GM19328 (cell line): ENCODE measurements at regions not wholly inside any gene's neighbourhood (a gene's known extent, or its start where the extent isn't known, plus 50 kb on each side); places are given as distances from the start of the nearest gene placed in this dataset.
"Not testable (repeated sequence)": the region's sequence is repeated elsewhere in the genome, so short reads cannot be mapped to it uniquely, and the experiment has no call there.

Source experiments
- ATAC-seq: cut with Tn5 transposase; IDR thresholded peaks from one replicate; pipeline ENCODE4 v1.9.1; 2021; ENCODE audit warnings: mild to moderate bottlenecking, moderate library complexity; ENCODE audit not compliant: unreplicated experiment

DNA sequence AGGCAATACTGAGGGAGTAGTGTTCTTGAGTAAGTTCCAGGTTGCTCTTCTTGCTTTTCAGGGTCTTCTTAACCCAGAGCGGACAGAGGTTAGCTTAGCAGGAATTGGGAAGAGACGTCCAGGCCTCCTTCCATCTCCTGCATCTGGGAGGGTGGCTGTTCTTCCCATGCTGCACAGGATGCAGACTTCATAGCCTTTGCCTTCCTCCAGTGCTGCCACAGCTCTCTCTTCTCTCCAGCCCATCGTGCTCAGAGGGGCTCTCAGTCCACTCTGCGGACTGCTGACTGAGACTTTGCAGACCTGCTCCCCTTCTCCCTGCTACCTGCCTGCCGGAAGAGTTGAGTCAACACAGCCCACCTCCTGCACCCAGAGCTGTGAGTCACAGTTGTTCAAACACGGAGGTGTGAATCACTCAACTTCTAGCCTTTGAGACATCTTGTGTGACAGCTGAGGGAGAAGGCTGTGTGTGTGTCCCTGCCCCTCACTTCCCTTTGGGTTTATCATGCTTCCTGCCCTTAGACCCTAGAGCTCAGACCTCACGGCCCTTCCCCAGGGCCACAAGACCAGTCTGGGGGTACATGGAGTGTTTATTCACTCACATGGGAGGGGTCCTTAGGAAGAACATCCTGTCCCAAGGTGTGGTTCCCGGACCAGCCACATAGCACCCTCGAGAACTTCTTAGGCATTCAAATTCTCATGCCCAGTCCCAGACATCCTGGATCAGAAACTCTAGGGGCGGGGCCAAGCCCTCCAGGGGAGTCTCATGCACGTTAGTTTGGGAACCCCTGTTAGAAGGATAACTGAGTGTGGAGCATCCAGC, 158.3 kb upstream of the CACNA1E start:
- ATAC-seq: no peak

DNA sequence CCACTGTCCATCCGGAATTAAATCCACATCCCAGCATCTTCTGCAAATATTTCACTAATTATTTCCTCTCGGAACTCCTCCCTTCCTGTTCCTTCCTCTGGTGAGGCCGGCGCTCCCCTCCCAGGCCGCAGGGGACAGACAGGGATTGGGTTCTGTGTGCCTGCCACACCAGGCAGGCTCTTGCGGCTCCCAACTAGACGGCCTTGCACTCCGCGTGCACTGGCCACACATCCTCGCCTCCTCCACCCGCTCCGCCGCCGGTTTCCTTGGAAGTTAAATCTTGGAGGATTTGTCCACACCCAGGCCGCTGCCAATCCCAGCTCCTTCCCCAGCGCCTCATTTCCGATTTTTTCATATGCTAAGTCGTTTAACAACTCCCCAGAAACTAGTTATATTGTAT, 157.6 kb upstream of the CACNA1E start:
- not testable (repeated sequence) for ATAC-seq

DNA sequence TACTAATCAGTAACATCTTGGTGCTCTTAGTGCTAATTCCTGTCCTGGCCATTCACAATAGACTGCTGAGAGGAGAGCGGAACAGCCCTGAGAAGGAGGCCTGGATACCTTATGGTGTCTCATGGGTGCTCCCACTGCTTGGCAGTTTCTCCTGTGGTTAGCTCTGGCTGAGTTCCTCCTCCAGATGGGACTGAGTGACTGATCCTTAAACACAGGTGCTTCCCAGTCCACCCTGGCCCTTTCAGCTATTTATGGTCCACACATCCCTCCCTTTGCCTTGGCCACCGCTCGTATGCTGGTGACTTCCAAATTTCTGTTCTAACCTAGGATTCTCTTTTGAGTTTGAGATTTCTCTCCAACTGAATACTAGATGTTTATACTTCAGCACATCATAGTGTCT, 157.0 kb upstream of the CACNA1E start:
- no peak for ATAC-seq

DNA sequence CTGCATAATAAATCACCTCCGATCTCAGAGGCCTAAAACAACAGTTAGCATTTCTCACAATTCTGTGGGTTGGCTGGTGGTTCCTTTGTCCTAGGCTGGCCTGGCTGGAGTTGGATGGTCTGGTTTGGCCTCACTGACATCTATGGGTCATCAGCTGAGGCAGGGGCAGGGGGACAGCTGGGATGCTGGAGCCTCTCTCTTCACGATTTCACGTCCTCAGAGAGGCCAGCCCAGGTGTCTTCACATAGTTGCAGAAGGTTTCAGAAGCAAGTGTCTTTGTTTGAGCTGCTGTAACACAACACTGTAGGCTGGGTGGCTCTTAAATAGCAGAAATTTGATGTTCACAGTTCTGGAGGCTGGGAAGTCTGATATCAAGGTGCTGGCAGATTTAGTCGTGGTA, 155.5 kb upstream of the CACNA1E start:
- ATAC-seq: no peak

DNA sequence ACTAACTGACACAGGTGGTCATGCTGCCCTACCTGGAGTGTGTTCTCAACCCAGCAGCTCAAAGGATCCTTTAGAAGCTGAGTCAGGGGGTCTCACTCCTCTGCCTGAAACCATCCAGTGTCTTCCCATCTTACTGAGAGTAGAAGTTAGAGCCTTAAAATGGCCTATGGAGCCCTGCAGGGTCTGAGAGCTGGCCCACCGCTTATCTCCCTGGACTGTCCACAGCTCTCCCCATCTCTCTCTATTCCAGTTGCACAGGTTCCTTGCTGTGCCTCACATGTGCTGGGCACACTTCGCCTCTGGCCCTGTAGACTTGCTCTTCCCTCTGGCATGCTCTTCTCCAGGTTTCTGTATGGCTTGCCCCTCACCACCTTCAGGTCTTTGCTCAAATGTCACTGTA, 148.6 kb upstream of the CACNA1E start:
- ATAC-seq: no peak

DNA sequence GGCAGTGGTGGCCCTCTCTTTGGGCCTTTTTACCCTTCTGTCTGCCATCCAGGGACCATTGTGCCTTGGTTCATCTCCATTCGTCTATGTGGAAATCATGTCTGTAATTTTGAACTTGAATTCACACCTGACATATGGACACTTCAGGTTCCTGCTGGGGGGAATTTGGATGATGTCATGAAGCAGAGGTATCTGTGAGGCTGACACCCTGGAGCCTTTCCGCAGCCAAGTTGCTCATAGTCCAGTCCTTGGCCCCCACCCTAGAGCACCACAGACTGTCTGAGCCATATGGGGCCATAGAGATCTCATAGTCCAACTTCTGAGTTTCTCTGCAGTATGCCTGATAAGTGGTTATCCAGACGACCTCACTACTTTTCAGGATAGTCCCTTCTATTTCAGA, 147.7 kb upstream of the CACNA1E start:
- ATAC-seq: no peak

DNA sequence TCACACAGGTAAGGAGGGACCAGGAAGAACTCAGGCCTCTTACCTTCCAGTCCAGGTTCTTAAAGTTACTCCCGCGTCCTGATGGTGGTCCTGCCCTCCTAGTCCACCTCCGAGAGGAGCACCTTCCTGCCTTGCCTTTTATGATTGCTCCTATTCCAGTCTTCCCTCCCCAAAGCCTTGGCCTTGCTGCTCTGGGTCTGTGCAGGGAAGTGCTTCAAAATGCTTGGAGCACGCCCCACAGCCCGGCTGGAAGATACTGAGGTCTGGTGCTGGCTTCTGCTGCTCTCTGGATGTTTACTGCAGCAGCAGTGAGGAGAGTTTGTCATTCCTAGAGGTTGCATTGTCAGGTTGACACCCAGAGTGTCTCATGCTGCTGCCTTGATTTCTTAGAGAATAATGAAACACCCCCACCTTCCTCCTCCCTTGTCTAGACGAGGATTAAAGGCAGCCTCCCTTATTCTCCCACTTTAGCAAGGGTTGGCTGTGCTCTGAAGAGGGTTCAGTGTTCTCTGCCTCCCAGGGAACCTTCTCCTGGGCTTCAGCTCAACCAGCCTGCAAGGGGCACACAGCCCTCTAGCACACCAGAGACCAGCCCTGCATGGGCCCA, 142.2 kb upstream of the CACNA1E start:
- no peak for ATAC-seq

DNA sequence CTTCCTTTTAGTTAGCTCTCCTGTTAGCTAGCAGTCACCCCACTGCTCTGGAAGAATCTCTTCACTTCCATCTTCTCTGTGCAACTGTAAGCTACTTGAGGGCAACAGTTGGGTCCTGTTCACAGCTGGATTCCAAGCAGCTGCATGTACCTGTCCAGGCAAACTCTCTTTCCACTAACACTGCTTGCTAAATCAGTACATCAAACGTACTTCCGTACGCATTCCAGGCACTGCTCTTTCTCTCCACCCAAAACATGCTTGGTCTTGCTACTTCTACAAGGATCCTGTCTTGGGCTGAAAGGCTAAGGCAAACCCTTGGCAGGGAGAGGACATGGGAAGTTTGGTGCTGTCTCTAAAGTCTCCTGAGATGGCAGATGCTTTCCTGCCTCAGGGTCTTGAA, 139.2 kb upstream of the CACNA1E start:
- no peak for ATAC-seq

DNA sequence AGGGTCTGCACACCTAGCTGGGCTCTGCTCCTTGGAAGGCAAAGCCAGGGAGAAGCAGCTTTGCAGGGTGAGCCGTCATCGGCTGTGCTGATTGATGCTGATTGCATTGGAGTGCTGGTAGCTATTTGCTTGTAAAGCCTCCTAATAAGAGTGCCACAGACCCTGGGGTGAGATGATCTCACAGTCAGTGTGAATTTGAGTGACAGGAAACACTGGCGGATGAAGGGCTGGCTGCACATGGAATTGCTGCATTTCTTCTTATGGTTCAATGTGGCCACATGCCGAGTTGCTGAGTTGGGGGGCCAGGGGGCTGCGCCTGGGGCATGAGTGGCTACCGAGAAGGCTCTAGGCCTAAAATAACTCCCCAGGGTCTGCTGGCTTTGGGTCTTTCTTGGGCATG, 138.2 kb upstream of the CACNA1E start:
- no peak for ATAC-seq

DNA sequence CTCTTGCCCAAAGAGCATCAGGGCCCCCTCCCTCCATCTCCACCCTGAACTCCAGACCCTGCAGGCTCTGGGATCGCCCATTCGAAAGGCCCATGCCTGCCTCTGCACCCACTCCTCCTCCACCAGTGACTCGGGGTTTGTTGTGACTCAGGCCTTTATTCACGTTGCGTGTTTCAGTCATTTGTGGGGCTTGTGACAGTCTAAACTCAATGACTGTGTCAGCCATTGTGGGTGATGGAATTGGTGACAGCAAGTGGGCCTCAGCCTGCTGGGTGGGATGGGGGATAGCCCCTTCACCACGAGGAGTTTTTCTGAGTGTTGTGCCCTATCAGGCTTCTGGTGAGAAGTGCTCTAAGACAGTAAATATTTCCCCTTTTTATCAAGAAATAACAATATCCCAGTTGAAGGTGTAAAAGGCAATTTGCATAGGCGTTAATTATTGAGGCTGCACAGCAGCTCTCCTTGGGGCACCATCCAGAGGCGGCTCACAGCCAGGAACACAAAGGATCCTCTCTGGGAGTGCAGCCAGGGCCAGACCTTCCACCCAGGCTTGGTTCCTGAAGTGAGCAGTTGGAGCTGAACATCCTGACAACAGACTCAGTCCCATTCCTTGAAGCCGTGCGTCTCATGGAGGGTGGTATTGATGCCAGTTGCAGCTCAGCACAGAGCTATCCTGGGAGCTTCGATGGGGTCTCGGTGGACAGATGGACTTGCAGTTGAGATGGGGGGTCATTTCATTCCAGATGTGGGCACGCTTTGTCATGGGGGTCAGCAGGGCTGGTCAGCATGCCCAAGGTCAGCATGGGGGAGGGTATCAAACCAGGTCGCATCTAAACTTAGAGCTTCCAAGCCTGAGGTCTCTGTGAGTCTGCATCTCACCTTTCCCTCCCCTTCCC, 135.6 kb upstream of the CACNA1E start:
- no peak for ATAC-seq

DNA sequence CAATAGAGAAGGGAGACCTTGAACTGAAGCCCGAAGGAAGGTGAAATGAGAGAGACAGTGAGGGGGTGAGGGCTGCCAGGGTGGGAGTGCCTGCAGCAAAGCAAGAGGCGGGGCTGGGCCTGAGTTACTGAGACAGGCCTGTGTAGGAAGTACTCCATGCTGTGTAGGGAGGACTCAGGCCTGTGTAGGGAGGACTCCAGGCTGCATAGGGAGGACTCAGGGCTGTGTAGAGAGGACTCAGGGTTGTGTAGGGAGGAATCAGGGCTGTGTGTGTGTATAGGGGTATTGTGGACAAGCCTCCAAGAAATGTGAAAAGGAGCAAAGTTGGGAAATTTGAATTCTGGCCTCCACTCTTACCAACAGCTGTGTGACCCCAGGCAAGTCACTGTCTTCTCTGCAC, 133.8 kb upstream of the CACNA1E start:
- no peak for ATAC-seq

DNA sequence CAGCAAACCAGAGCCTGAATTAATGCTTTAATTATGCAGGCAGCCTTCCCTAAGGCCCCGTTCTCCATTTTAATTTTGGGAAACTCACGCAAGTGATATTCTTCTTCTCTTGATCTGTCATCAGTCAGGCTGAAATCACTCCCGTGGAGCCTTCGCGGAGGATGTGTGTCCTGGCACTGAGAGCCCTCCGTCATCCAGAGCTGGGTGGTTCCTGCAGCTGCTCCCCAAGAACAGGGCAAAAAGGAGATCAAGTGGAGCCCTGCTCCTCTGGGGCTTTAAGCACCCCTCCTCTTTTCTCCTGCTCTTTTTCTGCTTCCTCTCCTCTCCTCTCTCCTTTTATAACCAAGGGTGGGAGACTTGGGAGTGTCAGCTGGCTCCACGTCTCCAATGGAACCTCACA, 133.2 kb upstream of the CACNA1E start:
- no peak for ATAC-seq

DNA sequence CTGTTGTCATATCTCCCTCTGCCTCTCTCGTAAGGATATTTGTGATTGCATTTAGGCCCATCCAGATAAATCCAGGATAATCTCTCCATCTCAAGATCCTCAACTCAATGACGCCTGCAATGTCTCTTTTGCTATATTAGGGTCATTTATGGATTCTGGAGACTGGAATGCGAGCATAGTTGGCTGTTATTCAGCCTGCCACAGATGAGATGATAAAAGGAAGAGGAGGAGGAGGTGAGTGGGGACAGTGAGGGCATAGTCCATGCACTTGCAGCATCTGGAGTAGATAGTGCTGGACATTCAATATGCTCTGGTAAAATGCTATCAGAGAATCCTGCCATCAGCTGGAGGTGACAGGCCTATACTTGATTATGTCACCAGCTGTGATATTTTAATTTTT, 131.6 kb upstream of the CACNA1E start:
- no peak for ATAC-seq

DNA sequence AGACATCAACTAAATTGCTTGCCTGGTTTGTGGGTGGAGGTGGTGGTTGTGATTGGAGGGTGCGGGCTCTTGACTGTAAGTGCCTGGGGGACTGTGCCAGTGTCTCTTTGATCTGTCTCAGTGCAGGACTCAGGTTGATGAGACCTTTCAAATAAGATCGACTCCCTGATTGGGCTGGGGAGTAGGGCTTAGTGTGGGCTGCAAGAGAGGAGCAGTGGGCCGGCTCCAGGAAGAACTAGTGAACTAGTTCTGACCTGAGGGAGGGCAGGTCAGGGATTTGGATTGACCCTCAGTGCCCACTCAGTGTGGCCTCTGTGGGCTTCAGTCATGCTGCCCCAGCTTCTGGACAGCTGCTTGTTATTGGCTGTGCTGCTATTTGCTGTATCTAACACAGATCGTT, 130.6 kb upstream of the CACNA1E start:
- ATAC-seq: no peak

DNA sequence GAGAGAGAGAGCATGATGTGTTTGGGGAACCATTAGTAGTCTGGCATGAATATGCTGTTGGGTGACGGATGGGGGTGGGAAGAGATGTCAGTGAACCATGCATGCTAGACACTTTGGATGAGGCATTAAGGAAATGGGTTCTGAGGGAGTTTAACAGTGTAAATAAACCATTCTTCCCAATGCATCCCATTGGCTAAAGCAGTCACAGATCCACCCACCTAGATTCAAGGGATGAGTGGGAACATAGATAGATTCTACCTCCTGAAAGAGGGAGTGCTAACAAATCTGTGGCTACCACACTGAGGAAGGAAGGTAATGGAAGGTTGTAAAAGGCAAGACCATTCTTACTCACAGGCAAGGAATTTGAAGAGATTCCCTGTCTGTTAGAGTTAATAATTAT, 129.8 kb upstream of the CACNA1E start:
- ATAC-seq: no peak

DNA sequence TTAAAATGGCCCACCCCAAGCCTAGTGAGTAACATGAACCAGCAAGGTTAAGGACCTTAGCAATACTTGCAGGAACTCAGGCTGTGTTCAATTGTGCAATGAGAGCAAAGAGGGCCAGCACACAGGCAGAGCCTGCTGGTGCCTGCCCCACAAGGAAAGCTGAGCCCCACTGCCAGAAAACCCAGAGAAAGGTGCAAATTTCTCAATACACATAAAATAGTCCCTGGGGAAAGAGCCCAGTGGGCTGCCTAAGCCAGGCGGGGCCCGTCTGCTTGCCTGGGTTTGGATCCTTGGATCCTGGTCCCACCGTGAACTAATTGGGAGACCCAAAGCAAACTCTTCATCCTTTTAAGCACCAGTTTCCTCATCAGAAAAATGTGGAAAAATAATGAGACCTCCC, 128.5 kb upstream of the CACNA1E start:
- ATAC-seq: no peak

DNA sequence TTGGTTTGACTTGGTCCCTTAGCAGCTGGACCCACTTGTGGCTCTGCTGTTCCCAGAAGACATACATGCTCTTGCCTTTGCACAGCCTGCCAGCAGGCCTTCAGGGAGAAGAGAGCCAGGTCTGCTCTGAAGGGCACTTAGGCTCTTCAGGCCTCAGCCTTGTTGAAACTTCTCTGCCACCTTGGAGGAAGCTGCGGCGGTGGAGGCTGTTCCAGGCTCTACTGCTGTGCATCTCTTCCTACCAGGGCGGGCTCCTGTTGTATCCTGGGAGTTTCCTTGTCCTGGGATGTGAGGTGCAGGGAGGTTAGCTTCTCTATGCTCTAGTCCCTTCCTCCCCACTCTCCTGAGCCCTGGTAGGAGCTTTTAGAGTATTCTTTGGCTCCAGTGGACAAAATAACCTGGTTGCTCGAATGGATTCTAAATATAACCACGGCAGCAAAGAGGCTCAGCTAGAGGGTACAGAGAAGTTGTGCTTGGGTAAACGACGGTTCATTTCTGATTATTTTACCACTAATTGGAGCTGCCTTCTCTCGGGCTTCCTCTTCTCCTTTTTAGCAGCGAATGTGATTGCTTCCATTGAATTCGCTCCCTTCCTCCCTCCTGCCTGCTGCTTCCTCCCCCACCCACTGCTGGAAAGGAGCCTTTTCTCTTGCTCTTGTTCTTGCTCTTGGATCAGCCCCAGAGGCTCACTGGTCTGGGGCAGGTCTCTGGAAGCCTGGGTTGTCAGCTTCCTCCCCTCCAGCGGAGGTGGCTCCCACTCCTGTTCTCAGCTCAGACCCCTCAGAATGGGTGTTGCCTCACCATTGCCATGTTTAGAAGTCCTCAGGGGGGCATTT, 126.6 kb upstream of the CACNA1E start:
- no peak for ATAC-seq

DNA sequence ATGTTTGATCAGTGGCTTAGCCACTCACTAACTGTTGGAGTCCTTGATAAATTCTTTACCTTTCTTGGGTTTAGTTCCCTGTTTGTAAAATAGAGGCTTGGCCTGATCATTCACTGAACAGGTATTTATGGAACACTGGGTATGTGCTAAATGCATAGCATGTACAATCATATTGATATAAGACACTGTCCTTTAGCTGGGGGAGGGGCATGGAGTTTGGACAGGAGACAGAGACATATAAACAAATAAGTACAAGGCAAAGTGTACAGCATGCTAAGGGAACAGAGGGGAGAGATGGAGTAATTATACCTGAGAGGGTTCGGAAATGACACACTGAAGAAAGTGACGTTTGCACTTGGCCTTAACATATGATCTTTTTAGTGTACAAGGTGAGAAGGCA, 124.3 kb upstream of the CACNA1E start:
- no peak for ATAC-seq

DNA sequence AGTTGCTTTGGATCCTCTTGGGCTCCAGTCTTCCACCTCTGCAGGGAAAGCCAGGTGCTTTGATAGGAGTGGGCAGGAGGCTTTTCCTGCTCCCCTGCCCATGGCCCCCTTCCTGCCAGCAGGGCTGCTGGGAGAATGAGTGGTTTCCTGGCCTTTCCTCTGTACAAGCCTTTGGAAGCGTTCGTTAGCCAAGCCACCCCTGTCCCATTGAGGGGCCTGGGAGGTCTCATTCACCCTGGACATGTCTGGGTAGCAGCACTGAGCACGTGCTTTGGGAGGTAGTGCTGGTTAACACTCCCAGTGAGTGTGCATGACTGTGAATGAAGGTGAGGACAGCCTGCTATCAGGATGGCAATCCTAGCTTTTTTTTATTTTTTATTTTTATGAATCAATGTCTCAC, 118.5 kb upstream of the CACNA1E start:
- ATAC-seq: no peak

DNA sequence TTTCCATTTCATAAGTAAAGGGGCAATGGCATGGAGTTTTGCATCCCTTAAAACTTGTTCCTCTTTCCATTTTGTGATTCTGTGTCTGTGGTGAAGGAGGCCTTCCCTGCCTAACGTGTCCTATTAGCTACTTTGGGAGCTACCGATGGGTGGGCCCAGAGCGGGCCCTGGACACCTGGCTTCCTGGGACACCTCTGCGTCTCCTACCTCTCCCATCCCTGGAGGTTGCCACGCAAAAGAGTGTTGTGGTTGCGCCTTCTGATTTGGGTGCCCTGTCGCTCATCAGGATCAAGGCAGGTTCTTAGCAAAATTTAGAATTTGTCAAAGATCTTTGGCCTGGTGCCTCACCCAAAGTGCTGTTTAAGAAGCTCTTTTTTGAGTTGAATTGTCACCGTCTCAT, 116.4 kb upstream of the CACNA1E start:
- ATAC-seq: no peak

DNA sequence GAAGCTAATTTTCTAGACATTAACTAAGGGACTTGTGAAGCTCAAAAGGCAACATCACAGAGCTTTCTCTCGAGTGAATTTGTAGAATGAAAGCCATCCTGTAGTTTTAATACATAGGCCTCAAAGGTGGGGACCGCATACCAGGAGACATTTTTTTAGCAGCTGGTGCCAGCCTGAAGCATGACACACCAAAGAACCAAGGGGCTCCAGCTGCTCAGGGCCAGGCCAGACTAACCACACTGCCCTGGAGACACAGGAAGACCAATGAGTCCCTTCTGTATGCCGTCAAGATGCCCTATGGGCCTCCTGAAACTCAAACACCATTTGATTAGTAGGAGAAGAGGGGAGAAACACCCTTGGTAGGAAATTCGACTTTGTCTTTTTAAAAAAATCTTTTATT, 113.9 kb upstream of the CACNA1E start:
- no peak for ATAC-seq
